ENCODE measurements at regions not wholly inside any gene's neighbourhood (a gene's known extent, or its start where the extent isn't known, plus 50 kb on each side); places are given as distances from the start of the nearest gene placed in this dataset.
A peak's percentile ranks its signal among the peaks of the same experiment; 100 is the strongest.

DNA sequence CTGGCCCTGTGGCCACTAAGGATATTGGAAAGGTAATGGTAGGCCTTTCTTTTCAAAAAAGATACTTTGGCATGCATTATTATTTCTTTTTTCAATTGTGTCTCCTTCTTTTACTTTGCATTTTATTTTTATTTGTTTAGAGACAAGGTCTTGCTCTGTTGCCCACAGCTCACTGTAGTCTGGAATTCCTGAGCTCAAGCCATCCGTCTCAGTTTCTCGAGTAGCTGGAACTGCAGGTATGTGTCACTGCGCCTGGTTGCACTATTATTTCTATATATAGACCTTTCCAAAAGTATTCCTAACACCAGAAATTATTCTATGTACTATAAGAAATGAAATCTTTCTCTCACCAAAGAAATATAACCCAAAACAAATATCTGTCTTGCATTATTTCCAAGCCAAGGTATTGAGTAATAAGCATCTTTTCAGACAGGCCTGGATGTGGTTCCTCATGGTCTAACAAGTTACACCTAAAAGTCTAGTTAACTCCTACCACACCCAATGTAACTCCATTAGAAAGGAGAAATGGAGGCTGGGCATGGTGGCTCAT, 500.8 kb upstream of the ANKRD30A start:
- Histone ChIP-seq H3K36me3 (ENCODE audit: control insufficient read depth, insufficient read depth, low read length) (no peaks in the 10 kb centered on the region), H2AFZ (ENCODE audit: low read length) (no peak overlapping the region), H3K79me2 (ENCODE audit: control insufficient read depth, insufficient read depth, low read length) (no peaks in the 10 kb centered on the region), H3K27me3 (ENCODE audit: control insufficient read depth, insufficient read depth, low read length) (no peaks in the 10 kb centered on the region), H4K20me1 (ENCODE audit: control insufficient read depth, extremely low read depth, insufficient read depth, low read length) (no peaks in the 10 kb centered on the region), H3K4me2 (ENCODE audit: extremely low read depth, insufficient read depth, low read length) (no peak overlapping the region), H3K9me3 (ENCODE audit: control insufficient read depth, insufficient read depth, low read depth, low read length) (no peaks in the 10 kb centered on the region), H3K4me1 (ENCODE audit: control insufficient read depth, extremely low read depth, insufficient read depth, low read length) (no peaks in the 10 kb centered on the region), H3K4me3 (replicated peaks in 1 of 4; ENCODE audit: control extremely low read depth in 1 of 4, insufficient read depth in 1 of 4, low read depth in 3 of 4, low read length in 4 of 4) (no peak overlapping the region), H3K9ac (ENCODE audit: insufficient read depth, low read length) (no peak overlapping the region), H3K27ac (ENCODE audit: insufficient read depth, low read length) (no peak overlapping the region)
- DNase-seq (ENCODE audit: low read depth in 2 of 2), result no peak
- TF ChIP-seq, protein P1, sequence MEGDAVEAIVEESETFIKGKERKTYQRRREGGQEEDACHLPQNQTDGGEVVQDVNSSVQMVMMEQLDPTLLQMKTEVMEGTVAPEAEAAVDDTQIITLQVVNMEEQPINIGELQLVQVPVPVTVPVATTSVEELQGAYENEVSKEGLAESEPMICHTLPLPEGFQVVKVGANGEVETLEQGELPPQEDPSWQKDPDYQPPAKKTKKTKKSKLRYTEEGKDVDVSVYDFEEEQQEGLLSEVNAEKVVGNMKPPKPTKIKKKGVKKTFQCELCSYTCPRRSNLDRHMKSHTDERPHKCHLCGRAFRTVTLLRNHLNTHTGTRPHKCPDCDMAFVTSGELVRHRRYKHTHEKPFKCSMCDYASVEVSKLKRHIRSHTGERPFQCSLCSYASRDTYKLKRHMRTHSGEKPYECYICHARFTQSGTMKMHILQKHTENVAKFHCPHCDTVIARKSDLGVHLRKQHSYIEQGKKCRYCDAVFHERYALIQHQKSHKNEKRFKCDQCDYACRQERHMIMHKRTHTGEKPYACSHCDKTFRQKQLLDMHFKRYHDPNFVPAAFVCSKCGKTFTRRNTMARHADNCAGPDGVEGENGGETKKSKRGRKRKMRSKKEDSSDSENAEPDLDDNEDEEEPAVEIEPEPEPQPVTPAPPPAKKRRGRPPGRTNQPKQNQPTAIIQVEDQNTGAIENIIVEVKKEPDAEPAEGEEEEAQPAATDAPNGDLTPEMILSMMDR (conservative IDR thresholded peaks at IDR 0.05 in 1 of 2, IDR thresholded peaks at IDR 0.05 in 1 of 2; ENCODE audit: low read depth in 1 of 2, low read length in 2 of 2), result no peak
- no peak for TF ChIP-seq EZH2 (IDR thresholded peaks at IDR 0.05; ENCODE audit: low read length, missing control alignments)

DNA sequence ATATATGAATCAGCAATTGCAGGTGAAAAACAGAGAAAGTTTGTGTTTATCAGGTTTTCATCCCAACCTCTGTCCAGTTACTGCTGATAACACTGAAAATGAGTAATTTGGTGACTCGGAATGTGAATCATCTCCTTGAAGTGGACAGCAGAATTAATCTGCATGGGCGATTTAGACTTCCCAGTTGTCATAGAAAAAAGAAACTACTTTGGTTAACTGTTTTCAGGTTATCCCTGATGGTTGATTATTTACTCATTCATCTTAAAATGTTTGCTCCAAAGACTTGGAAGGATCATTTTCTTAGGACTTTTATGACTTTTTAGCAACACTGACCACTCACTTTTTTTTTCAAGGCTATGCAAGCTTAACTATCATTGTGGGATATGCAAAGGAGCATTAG, 504.1 kb upstream of the ANKRD30A start:
- H3K9ac ChIP-seq (ENCODE audit: insufficient read depth, low read length), result no peak overlapping the region
- no peaks in the 10 kb centered on the region for H4K20me1 ChIP-seq (ENCODE audit: control insufficient read depth, extremely low read depth, insufficient read depth, low read length)
- no peaks in the 10 kb centered on the region for H3K9me3 ChIP-seq (ENCODE audit: control insufficient read depth, insufficient read depth, low read depth, low read length)
- DNase-seq (ENCODE audit: low read depth in 2 of 2), result peak in 1 of 2 donors; percentile 58
- TF ChIP-seq EZH2 (IDR thresholded peaks at IDR 0.05; ENCODE audit: low read length, missing control alignments), result no peak
- TF ChIP-seq, protein P1 (conservative IDR thresholded peaks at IDR 0.05 in 1 of 2, IDR thresholded peaks at IDR 0.05 in 1 of 2; ENCODE audit: low read depth in 1 of 2, low read length in 2 of 2), result no peak
- no peak overlapping the region for H3K27ac ChIP-seq (ENCODE audit: insufficient read depth, low read length)
- no peaks in the 10 kb centered on the region for H3K79me2 ChIP-seq (ENCODE audit: control insufficient read depth, insufficient read depth, low read length)
- H3K4me2 ChIP-seq (ENCODE audit: extremely low read depth, insufficient read depth, low read length), result no peak overlapping the region
- no peaks in the 10 kb centered on the region for H3K36me3 ChIP-seq (ENCODE audit: control insufficient read depth, insufficient read depth, low read length)
- H3K4me1 ChIP-seq (ENCODE audit: control insufficient read depth, extremely low read depth, insufficient read depth, low read length), result no peaks in the 10 kb centered on the region
- no peak overlapping the region for H3K4me3 ChIP-seq (replicated peaks in 1 of 4; ENCODE audit: control extremely low read depth in 1 of 4, insufficient read depth in 1 of 4, low read depth in 3 of 4, low read length in 4 of 4)
- H2AFZ ChIP-seq (ENCODE audit: low read length), result no peak overlapping the region
- H3K27me3 ChIP-seq (ENCODE audit: control insufficient read depth, insufficient read depth, low read length), result no peaks in the 10 kb centered on the region

DNA sequence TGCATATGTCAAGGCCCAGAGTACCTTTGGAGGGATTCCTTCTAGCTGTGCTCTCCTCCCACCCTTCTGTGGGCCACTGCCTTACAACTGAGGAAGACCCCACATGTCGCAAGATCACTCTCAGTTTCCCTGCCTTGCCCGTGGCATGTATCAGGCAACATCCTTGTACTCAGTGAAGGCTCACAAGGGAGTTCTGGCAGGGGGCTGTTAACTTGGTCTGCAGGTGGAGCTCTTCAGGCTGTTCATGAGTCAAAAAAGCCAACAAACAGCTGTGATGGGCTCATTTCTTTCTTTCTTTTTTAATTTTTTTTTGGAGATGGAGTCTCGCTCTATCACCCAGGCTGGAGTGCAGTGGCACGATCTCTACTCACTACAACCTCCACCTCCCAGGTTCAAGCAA, 513.0 kb upstream of the ANKRD30A start:
- H3K4me3 ChIP-seq (replicated peaks in 1 of 4; ENCODE audit: control extremely low read depth in 1 of 4, insufficient read depth in 1 of 4, low read depth in 3 of 4, low read length in 4 of 4), result no peak overlapping the region
- H4K20me1 ChIP-seq (ENCODE audit: control insufficient read depth, extremely low read depth, insufficient read depth, low read length), result no peaks in the 10 kb centered on the region
- H3K4me2 ChIP-seq (ENCODE audit: extremely low read depth, insufficient read depth, low read length), result no peak overlapping the region
- H3K27me3 ChIP-seq (ENCODE audit: control insufficient read depth, insufficient read depth, low read length), result no peaks in the 10 kb centered on the region
- no peaks in the 10 kb centered on the region for H3K79me2 ChIP-seq (ENCODE audit: control insufficient read depth, insufficient read depth, low read length)
- DNase-seq (ENCODE audit: low read depth in 2 of 2), result no peak
- H3K9ac ChIP-seq (ENCODE audit: insufficient read depth, low read length), result no peak overlapping the region
- H3K9me3 ChIP-seq (ENCODE audit: control insufficient read depth, insufficient read depth, low read depth, low read length), result no peaks in the 10 kb centered on the region
- H3K36me3 ChIP-seq (ENCODE audit: control insufficient read depth, insufficient read depth, low read length), result no peaks in the 10 kb centered on the region
- TF ChIP-seq, protein P1 (conservative IDR thresholded peaks at IDR 0.05 in 1 of 2, IDR thresholded peaks at IDR 0.05 in 1 of 2; ENCODE audit: low read depth in 1 of 2, low read length in 2 of 2), result no peak
- TF ChIP-seq EZH2 (IDR thresholded peaks at IDR 0.05; ENCODE audit: low read length, missing control alignments), result no peak
- no peak overlapping the region for H2AFZ ChIP-seq (ENCODE audit: low read length)
- no peak overlapping the region for H3K27ac ChIP-seq (ENCODE audit: insufficient read depth, low read length)
- no peaks in the 10 kb centered on the region for H3K4me1 ChIP-seq (ENCODE audit: control insufficient read depth, extremely low read depth, insufficient read depth, low read length)

Measured in fibroblast of lung (primary cell).